ENCODE measurements at regions not wholly inside any gene's neighbourhood (a gene's known extent, or its start where the extent isn't known, plus 50 kb on each side); places are given as distances from the start of the nearest gene placed in this dataset.

DNA sequence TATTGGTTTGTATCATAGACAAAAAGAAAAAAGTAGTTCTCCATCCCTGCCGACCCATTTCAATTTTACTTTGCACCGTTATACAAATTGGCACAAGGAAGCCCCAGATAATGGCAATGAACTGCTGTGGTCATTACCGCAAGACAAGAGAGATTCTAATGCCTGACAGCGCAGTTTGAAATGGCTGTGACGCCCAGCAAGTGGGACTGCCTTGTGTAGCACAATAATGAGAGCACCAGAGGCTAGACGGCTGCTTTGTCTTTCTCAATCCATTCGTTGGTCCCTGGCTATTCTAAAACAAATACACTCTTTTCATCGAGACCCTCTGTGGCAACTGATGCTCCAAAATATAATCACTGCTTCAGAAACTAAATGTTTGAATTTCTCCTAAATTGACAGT, 192.4 kb upstream of the NEIL3 start:
- no peak for TF ChIP-seq EZH2phosphoT487 (IDR thresholded peaks at IDR 0.05; ENCODE audit: borderline replicate concordance, low read length)
- TF ChIP-seq, protein P1, sequence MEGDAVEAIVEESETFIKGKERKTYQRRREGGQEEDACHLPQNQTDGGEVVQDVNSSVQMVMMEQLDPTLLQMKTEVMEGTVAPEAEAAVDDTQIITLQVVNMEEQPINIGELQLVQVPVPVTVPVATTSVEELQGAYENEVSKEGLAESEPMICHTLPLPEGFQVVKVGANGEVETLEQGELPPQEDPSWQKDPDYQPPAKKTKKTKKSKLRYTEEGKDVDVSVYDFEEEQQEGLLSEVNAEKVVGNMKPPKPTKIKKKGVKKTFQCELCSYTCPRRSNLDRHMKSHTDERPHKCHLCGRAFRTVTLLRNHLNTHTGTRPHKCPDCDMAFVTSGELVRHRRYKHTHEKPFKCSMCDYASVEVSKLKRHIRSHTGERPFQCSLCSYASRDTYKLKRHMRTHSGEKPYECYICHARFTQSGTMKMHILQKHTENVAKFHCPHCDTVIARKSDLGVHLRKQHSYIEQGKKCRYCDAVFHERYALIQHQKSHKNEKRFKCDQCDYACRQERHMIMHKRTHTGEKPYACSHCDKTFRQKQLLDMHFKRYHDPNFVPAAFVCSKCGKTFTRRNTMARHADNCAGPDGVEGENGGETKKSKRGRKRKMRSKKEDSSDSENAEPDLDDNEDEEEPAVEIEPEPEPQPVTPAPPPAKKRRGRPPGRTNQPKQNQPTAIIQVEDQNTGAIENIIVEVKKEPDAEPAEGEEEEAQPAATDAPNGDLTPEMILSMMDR (IDR thresholded peaks at IDR 0.05; ENCODE audit: low read depth, low read length, poor library complexity, severe bottlenecking) = no peak
